ENCODE measurements at regions not wholly inside any gene's neighbourhood (a gene's known extent, or its start where the extent isn't known, plus 50 kb on each side); places are given as distances from the start of the nearest gene placed in this dataset.

DNA sequence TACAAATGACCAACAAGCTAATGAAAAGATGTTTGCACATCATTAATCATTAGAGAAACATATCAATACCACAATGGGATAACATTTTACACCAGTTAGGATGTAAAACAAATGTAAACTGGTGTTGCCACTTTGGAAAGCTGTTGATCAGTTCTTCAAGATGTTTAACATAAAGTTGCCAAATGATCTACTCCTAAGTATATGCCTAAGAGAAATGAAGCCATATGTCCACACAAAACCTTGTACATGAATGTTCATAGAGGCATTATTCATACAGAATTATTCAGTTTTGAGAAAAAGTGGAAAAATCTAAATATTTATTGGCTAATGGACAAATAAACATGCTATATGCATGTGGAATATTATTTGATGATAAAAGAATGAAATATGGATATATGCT lies 136.9 kb upstream of the KITLG start:
- Histone ChIP-seq H3K27ac (ENCODE audit: control insufficient read depth, insufficient read depth, low read length) (no peak overlapping the region), H2AFZ (ENCODE audit: control insufficient read depth, low read length) (no peak overlapping the region), H3K27me3 (ENCODE audit: control insufficient read depth, extremely low read depth, insufficient read depth, low read length) (no peaks in the 10 kb centered on the region), H3K9me3 (ENCODE audit: control insufficient read depth, low read depth, low read length) (no peaks in the 10 kb centered on the region), H3K4me2 (ENCODE audit: control insufficient read depth, extremely low read depth, insufficient read depth, low read depth, low read length) (no peak overlapping the region), H3K79me2 (ENCODE audit: control insufficient read depth, insufficient read depth, low read length) (no peaks in the 10 kb centered on the region), H3K36me3 (ENCODE audit: control insufficient read depth in 2 of 2, extremely low read depth in 1 of 2, insufficient read depth in 2 of 2, low read length in 2 of 2) (no peaks in the 10 kb centered on the region), H3K4me1 (ENCODE audit: control insufficient read depth, extremely low read depth, insufficient read depth, low read length) (peaks cover 9% of the 10 kb centered on the region), H3K9me1 (ENCODE audit: control insufficient read depth, extremely low read depth, insufficient read depth, low read length) (no peaks in the 10 kb centered on the region), H3K9ac (ENCODE audit: control insufficient read depth, extremely low read depth, insufficient read depth, low read length) (no peak overlapping the region), H3K4me3 (ENCODE audit: control insufficient read depth in 2 of 3, extremely low read depth in 1 of 3, insufficient read depth in 2 of 3, low read depth in 1 of 3, low read length in 3 of 3) (no peak overlapping the region), H4K20me1 (ENCODE audit: control insufficient read depth, extremely low read depth, insufficient read depth, low read length) (no peaks in the 10 kb centered on the region)
- DNase-seq (ENCODE audit: low read depth, low spot score), result no peak
- dilution Hi-C loops (cut with MboI; ENCODE audit: extremely low pct_ligation_motif_present, low sequenced_read_pairs), result no loop called here
- TF ChIP-seq, protein P1, sequence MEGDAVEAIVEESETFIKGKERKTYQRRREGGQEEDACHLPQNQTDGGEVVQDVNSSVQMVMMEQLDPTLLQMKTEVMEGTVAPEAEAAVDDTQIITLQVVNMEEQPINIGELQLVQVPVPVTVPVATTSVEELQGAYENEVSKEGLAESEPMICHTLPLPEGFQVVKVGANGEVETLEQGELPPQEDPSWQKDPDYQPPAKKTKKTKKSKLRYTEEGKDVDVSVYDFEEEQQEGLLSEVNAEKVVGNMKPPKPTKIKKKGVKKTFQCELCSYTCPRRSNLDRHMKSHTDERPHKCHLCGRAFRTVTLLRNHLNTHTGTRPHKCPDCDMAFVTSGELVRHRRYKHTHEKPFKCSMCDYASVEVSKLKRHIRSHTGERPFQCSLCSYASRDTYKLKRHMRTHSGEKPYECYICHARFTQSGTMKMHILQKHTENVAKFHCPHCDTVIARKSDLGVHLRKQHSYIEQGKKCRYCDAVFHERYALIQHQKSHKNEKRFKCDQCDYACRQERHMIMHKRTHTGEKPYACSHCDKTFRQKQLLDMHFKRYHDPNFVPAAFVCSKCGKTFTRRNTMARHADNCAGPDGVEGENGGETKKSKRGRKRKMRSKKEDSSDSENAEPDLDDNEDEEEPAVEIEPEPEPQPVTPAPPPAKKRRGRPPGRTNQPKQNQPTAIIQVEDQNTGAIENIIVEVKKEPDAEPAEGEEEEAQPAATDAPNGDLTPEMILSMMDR (optimal IDR thresholded peaks at IDR 0.05 in 1 of 3, IDR thresholded peaks at IDR 0.05 in 1 of 3, conservative IDR thresholded peaks at IDR 0.05 in 1 of 3; ENCODE audit: extremely low read depth in 1 of 3, insufficient read depth in 2 of 3, low read length in 3 of 3), result no peak
- no peak for TF ChIP-seq EZH2 (IDR thresholded peaks at IDR 0.05; ENCODE audit: low read length)
- no peak for FAIRE-seq

DNA sequence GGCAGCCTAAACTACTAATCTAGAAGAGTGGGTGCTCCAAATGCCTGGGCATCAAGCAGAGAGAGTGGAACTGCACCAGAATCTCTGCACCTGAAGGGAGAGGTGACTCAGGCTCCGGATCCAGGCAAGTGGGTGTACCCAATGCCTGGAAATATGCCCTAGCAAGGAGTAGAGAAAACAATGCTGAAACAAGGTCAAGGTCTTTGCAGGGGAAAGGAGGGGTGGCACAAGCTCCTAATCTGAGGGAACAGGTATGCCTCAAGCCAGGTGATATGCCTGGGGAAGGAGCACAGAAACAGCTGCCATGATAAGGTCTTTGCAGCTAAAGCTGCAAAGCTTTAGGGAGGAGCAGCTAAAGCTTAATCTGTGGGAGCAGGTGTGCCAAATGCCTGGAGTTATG lies 136.0 kb upstream of the KITLG start:
- FAIRE-seq (peak; percentile 58), DNase-seq (ENCODE audit: low read depth, low spot score) (no peak)
- no peaks in the 10 kb centered on the region for H4K20me1 ChIP-seq (ENCODE audit: control insufficient read depth, extremely low read depth, insufficient read depth, low read length)
- TF ChIP-seq, protein P1 (optimal IDR thresholded peaks at IDR 0.05 in 1 of 3, IDR thresholded peaks at IDR 0.05 in 1 of 3, conservative IDR thresholded peaks at IDR 0.05 in 1 of 3; ENCODE audit: extremely low read depth in 1 of 3, insufficient read depth in 2 of 3, low read length in 3 of 3), result no peak
- no peak for TF ChIP-seq EZH2 (IDR thresholded peaks at IDR 0.05; ENCODE audit: low read length)
- no peaks in the 10 kb centered on the region for H3K36me3 ChIP-seq (ENCODE audit: control insufficient read depth in 2 of 2, extremely low read depth in 1 of 2, insufficient read depth in 2 of 2, low read length in 2 of 2)
- H3K4me1 ChIP-seq (ENCODE audit: control insufficient read depth, extremely low read depth, insufficient read depth, low read length), result peaks cover 9% of the 10 kb centered on the region
- no peak overlapping the region for H3K4me3 ChIP-seq (ENCODE audit: control insufficient read depth in 2 of 3, extremely low read depth in 1 of 3, insufficient read depth in 2 of 3, low read depth in 1 of 3, low read length in 3 of 3)
- no peak overlapping the region for H3K4me2 ChIP-seq (ENCODE audit: control insufficient read depth, extremely low read depth, insufficient read depth, low read depth, low read length)
- H3K9me3 ChIP-seq (ENCODE audit: control insufficient read depth, low read depth, low read length), result no peaks in the 10 kb centered on the region
- H3K9me1 ChIP-seq (ENCODE audit: control insufficient read depth, extremely low read depth, insufficient read depth, low read length), result no peaks in the 10 kb centered on the region
- H3K9ac ChIP-seq (ENCODE audit: control insufficient read depth, extremely low read depth, insufficient read depth, low read length), result no peak overlapping the region
- H3K27me3 ChIP-seq (ENCODE audit: control insufficient read depth, extremely low read depth, insufficient read depth, low read length), result no peaks in the 10 kb centered on the region
- dilution Hi-C loops (cut with MboI; ENCODE audit: extremely low pct_ligation_motif_present, low sequenced_read_pairs), result no loop called here
- H2AFZ ChIP-seq (ENCODE audit: control insufficient read depth, low read length), result no peak overlapping the region
- no peaks in the 10 kb centered on the region for H3K79me2 ChIP-seq (ENCODE audit: control insufficient read depth, insufficient read depth, low read length)
- H3K27ac ChIP-seq (ENCODE audit: control insufficient read depth, insufficient read depth, low read length), result no peak overlapping the region
